ENCODE measurements at regions not wholly inside any gene's neighbourhood (a gene's known extent, or its start where the extent isn't known, plus 50 kb on each side); places are given as distances from the start of the nearest gene placed in this dataset.

- no peak for DNase-seq
Measured at GRCh38 chr5:135702191-135702590, 123.4 kb upstream of the CXCL14 start.

DNA sequence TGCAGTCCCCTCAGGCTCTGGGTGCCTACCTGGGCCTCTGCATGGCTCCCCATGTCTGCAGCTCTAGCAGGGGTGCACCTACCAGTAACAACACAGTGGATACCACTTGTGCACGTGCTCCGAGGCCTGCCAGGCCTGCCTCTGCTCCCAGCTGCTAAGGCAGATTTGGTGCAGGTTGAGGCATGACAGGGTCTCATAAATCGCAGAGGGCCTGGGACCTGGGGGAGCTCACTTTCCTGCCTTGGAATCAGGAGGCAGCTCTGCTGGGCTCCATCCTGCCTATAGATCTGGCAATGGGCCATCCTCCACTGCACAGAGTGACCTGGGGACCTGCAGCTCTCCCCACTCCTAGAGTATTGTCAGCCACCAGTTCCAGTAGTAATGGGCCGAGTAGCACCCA lies 121.9 kb upstream of the CXCL14 start:
- DNase-seq, result no peak

DNA sequence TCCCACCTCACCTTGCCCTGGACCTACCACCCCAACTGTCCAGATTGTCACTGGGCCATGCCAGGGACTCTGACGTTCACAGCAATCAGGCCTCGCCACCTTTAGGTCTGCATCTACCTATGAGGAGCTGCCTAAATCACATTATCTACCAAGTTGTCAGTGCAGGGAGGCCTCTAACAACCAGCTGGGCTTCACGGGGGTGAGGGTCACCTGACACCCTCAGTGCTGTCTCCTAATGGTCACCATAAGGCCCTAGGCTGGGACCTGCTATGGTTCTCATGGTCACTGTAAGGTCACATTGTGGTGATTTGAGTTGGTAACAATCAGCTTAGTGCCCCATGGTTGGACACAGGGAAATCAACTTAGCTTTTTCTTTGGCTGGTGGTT lies 119.2 kb upstream of the CXCL14 start:
- no peak for DNase-seq

- DNase-seq, result no peak
Measured at GRCh38 chr5:135697251-135697958, 118.6 kb upstream of the CXCL14 start.

DNA sequence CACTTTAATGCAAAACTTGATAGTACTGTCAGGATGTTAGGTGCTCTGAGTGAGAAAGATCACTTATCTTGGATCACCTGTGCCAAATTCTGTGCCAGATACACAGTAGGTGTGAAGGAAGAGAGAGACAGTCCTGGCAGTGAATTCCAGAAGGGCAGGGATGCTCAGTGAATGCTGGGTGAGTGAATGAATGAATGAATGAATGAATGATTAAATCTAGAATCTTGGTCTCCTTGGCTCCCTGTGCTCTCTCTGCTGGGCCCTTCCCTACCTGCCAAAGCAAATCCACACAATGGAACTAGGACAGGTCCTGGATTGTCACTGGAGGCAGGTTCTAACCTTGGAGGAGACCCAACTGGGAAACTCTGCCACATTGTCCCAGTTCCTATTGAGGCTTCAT lies 117.5 kb upstream of the CXCL14 start:
- DNase-seq, result no peak

DNA sequence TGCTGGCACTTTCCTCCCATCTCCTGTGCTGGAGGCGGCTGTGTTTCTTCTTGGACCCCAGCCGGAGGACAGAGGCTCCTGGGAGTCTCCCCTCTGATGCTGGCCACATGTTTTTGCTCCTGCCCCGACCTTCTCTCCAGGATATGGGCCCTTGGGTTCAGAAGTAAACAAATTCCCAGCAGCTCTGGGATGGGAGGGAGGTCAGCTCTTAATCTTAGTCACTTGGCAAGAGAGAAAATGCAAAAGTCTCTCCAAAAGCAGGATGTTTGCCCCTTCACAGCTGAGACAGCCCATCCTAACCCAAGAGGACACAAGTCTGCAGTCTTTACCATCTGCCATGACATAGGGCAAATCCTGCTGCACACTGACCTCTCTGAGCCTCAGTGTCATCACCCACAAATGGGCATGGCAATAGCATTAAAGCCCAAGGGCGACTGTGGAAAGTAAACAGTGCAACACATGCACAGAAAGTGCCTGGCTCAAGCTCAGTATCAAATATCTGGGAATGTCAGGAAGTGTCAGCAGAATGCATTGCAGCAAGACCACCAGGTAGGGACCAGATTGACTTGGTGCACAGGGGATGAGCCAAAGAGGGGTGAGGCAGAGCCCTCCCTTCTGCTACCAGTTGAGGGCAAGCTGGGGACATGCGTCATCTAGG lies 117.0 kb upstream of the CXCL14 start:
- no peak for DNase-seq

DNA sequence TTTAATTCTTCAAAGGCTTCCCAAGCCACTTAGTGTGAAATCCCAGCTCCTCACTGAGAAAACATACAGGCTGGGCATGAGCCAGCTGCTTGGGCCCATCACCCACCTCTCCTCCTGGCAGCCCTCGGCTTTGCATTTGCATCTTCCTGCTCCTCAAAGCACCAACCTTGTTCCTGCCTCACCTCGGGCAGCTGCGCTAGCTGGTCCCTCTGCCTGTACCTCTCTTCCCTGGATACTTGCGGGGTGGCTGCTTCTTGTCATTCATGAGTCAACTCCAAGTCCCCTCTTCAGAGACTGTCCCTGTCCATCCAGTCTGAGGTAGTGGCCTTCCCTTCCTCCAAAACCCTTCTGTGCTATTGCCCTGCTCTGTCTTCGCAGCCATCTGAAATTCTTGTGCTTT lies 116.1 kb upstream of the CXCL14 start:
- no peak for DNase-seq

GRCh38 chr5:135694012-135694411 lies 115.2 kb upstream of the CXCL14 start:
- DNase-seq, result no peak

GRCh38 chr5:135693371-135693955 lies 114.7 kb upstream of the CXCL14 start:
- DNase-seq, result no peak

GRCh38 chr5:135691044-135691443 lies 112.3 kb upstream of the CXCL14 start:
- peak; percentile 30 for DNase-seq

DNA sequence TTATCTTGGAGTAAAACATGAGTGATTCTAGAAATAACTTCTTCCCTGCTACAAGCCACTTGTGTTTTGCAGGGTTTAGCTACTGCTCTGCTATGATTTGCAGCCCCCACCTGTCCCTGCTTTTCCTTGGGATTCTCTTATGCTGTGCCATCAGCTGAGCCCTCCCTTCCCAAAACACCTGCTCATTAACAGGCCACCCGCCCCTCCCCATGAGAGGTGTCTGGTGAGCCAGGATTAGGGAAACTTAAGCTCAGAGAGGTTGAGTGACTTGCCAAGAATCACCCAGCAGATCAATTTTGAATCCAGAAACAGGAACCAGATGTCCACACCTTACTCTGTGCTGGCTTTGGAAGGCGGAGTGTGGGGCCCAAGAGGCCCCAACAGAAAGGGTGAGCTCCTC lies 111.7 kb upstream of the CXCL14 start:
- DNase-seq, result no peak

DNA sequence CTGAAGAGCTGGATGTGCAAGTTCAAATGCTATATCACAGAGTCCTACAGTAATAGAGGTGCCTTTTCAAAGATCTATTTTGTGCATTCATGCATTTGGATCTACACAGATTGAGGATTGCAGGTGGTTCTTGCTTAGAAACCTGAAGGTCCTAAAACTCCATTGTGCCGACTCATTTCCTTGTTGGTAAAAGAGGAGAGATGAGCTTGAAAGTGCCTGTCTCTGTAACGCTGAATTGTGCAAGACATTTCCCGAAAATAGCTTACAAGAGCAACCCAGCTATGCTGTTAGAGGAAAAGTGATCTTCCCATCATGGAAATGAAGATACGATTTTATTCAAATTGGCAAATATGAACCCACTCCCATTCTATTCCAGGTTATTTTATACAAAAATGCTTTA lies 110.7 kb upstream of the CXCL14 start:
- no peak for DNase-seq

GRCh38 chr5:135688385-135688784 lies 109.6 kb upstream of the CXCL14 start:
- DNase-seq, result no peak

DNA sequence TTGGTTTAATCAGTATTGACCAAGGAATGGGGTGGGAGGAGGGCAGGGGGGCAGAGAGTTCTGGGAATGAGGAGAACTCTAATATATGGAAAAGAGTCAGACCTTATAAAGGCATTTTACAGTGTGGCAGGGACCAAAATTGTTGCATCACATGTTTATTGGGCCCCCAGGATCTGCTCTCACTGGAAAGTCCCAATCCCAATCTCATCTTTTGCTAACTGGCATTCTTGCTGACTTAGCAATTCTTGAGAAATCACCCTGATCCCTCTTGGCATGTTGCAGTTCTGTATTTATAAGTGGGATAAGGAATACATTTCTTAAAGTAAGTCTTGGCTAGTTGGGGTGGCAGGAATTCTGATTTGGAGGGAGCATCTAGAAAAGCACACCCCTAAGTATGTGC lies 104.4 kb upstream of the CXCL14 start:
- no peak for DNase-seq

DNA sequence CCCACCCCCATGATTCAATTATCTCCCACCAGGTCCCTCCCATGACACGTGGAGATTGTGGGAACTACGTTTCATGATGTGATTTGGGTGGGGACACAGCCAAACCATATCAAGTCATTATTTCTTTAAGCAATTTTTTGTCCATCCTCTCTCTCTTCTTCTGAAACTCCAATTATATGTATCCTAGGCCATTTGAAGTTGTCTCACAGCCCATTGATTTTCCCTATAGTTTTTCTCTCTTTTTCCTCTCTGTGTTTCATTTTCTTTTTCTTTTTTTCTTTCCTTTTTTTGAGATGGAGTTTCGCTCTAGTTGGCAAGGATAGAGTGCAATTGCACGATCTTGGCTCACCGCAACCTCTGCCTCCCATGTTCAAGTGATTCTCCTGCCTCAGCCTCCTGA lies 101.9 kb upstream of the CXCL14 start:
- no peak for DNase-seq

GRCh38 chr5:135678640-135679268 lies 100.0 kb upstream of the CXCL14 start:
- DNase-seq, result no peak

- DNase-seq, result no peak
Measured at GRCh38 chr5:135671966-135672365, 93.2 kb upstream of the CXCL14 start.

GRCh38 chr5:135671052-135671705 lies 92.4 kb upstream of the CXCL14 start:
- no peak for DNase-seq

- no peak for DNase-seq
Measured at GRCh38 chr5:135670588-135670987, 91.8 kb upstream of the CXCL14 start.

- DNase-seq, result no peak
Measured at GRCh38 chr5:135669416-135669815, 90.6 kb upstream of the CXCL14 start.

DNA sequence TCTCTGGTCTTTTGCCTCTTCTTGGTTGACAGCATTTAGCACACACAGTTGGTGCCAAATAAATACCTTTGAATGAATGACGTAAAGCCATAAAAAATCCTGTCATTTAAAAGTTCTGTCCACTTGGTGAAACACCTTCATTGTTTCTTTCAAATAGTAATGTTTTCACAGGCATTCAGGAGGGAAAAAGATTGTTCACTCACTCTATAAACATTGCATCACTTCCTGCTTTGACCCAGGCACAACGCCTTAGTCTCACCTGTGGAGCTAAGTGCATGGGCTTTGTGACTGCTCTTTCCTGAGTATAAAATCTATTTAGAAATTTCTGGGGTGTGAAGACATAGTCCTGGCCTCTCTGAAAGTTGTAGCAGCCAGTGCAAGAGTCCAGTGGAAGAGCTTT lies 88.9 kb upstream of the CXCL14 start:
- no peak for DNase-seq

- no peak for DNase-seq
Measured at GRCh38 chr5:135667204-135667603, 88.4 kb upstream of the CXCL14 start.

GRCh38 chr5:135662683-135663082 lies 83.9 kb upstream of the CXCL14 start:
- no peak for DNase-seq

All from renal pelvis (tissue), 1 donor.